A549 (cell line): ENCODE measurements at regions not wholly inside any gene's neighbourhood (a gene's known extent, or its start where the extent isn't known, plus 50 kb on each side); places are given as distances from the start of the nearest gene placed in this dataset.

Experiments
- POLR2A ChIP-seq: IDR thresholded peaks from 2 replicates; pipeline ENCODE4 v1.6.1; 2012; ENCODE audit warnings: mild to moderate bottlenecking, low read length
- RAD21 ChIP-seq, 2 experiments: fragments of >200 bp in 1 of 2; sonication (Bioruptor Twin) in 1 of 2; formaldehyde crosslinking in 1 of 2; IDR thresholded peaks in 1 of 2; conservative IDR thresholded peaks in 1 of 2; 2 replicates in 1 of 2; 3 replicates in 1 of 2; pipeline ENCODE4 v1.6.1; 2012 to 2018; ENCODE audit warnings: inconsistent platforms in 1 of 2
- TF ChIP-seq, protein P1 (sequence below): fragments of >200 bp; sonication (Bioruptor Twin); formaldehyde crosslinking; IDR thresholded peaks from 3 replicates; pipeline ENCODE4 v1.5.1; 2016

DNA sequence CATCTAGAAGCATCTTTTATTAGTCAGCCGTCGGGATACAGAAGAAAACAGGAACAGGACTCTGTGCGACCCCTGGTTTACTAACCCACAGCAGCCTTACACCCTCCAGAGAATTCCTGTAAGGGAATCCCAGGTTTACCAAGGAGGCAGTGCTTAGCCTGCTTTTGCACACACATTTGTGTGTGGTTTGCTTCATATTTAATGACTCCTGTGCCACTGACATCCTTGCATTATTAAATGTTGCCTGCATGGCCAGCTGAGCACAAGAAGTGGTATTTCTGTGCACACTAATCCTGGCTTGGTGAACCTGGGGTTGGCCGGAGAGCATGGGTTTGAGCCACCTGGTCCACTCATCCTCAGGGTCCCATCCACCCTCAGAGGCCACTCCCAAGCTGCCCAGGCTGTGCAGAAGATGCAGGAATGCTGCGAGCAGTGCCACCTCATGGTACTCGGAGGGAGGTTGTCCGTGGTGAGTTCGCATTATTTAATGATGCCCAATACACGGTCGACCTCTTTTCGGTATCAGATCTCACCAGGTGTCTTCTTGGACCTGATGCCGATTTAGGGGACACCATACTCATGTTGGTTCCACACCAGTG is 152.4 kb upstream of the RTL1 start:
- TF ChIP-seq RAD21 (conservative IDR thresholded peaks at IDR 0.05 in 1 of 2, IDR thresholded peaks at IDR 0.05 in 1 of 2) (no peak), POLR2A (no peak)
- TF ChIP-seq, protein P1, sequence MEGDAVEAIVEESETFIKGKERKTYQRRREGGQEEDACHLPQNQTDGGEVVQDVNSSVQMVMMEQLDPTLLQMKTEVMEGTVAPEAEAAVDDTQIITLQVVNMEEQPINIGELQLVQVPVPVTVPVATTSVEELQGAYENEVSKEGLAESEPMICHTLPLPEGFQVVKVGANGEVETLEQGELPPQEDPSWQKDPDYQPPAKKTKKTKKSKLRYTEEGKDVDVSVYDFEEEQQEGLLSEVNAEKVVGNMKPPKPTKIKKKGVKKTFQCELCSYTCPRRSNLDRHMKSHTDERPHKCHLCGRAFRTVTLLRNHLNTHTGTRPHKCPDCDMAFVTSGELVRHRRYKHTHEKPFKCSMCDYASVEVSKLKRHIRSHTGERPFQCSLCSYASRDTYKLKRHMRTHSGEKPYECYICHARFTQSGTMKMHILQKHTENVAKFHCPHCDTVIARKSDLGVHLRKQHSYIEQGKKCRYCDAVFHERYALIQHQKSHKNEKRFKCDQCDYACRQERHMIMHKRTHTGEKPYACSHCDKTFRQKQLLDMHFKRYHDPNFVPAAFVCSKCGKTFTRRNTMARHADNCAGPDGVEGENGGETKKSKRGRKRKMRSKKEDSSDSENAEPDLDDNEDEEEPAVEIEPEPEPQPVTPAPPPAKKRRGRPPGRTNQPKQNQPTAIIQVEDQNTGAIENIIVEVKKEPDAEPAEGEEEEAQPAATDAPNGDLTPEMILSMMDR = no peak
